ENCODE measurements at regions not wholly inside any gene's neighbourhood (a gene's known extent, or its start where the extent isn't known, plus 50 kb on each side); places are given as distances from the start of the nearest gene placed in this dataset.

GRCh38 chrX:97895751-97896150 is 1012.0 kb downstream of the RPA4 start:
- intact Hi-C loops (cut with micrococcal nuclease; ENCODE audit: unreplicated experiment) = no loop called here
- no TSS peak for BruUV-seq (replicated peaks)
- H3K4me3 ChIP-seq (ENCODE audit: low read depth in 2 of 2, low read length in 2 of 2) = no peak overlapping the region
- no peak overlapping the region for H3K27ac ChIP-seq (ENCODE audit: low read length)
- ChIA-PET POLR2A (no interaction called here), CTCF (no interaction called here)
- DNase-seq (ENCODE audit: low read depth, low spot score) (no peak), ATAC-seq (no peak)
- H3K9me3 ChIP-seq (ENCODE audit: control insufficient read depth, insufficient read depth, low read depth, low read length) = no peaks in the 10 kb centered on the region
- no peaks in the 10 kb centered on the region for H3K4me1 ChIP-seq (ENCODE audit: control insufficient read depth, insufficient read depth, low read length)
- in situ Hi-C loops (cut with HindIII; ENCODE audit: low pct_unique_long_range_greater_than_20kb, low sequenced_read_pairs) = no loop called here
- no peak for TF ChIP-seq REST (IDR thresholded peaks at IDR 0.05; ENCODE audit: insufficient read depth in 1 of 2, low read depth in 2 of 2, low read length in 1 of 2)
- TF ChIP-seq POLR2AphosphoS5 (IDR thresholded peaks at IDR 0.05; ENCODE audit: low read depth, low read length) = no peak
- no peak for TF ChIP-seq TCF7L2 (IDR thresholded peaks at IDR 0.05; ENCODE audit: low read depth, low read length)
- TF ChIP-seq CTCF (IDR thresholded peaks at IDR 0.05) = no peak
- no peak for TF ChIP-seq SIN3A (IDR thresholded peaks at IDR 0.05; ENCODE audit: borderline replicate concordance, insufficient read depth, low read depth, low read length)
- H3K36me3 ChIP-seq (ENCODE audit: control insufficient read depth, insufficient read depth, low read length) = no peaks in the 10 kb centered on the region
- no peaks in the 10 kb centered on the region for H3K27me3 ChIP-seq (ENCODE audit: control insufficient read depth, insufficient read depth, low read length)

GRCh38 chrX:97897998-97898397 is 1014.3 kb downstream of the RPA4 start:
- DNase-seq (ENCODE audit: low read depth, low spot score) (no peak), ATAC-seq (no peak)
- in situ Hi-C loops (cut with HindIII; ENCODE audit: low pct_unique_long_range_greater_than_20kb, low sequenced_read_pairs) = no loop called here
- no peak overlapping the region for H3K27ac ChIP-seq (ENCODE audit: low read length)
- ChIA-PET CTCF (no interaction called here), POLR2A (no interaction called here)
- TF ChIP-seq POLR2AphosphoS5 (IDR thresholded peaks at IDR 0.05; ENCODE audit: low read depth, low read length) (no peak), TCF7L2 (IDR thresholded peaks at IDR 0.05; ENCODE audit: low read depth, low read length) (no peak), SIN3A (IDR thresholded peaks at IDR 0.05; ENCODE audit: borderline replicate concordance, insufficient read depth, low read depth, low read length) (no peak), CTCF (IDR thresholded peaks at IDR 0.05) (no peak), REST (IDR thresholded peaks at IDR 0.05; ENCODE audit: insufficient read depth in 1 of 2, low read depth in 2 of 2, low read length in 1 of 2) (no peak)
- H3K27me3 ChIP-seq (ENCODE audit: control insufficient read depth, insufficient read depth, low read length) = no peaks in the 10 kb centered on the region
- BruUV-seq (replicated peaks) = no TSS peak
- H3K9me3 ChIP-seq (ENCODE audit: control insufficient read depth, insufficient read depth, low read depth, low read length) = no peaks in the 10 kb centered on the region
- H3K4me3 ChIP-seq (ENCODE audit: low read depth in 2 of 2, low read length in 2 of 2) = no peak overlapping the region
- intact Hi-C loops (cut with micrococcal nuclease; ENCODE audit: unreplicated experiment) = no loop called here
- no peaks in the 10 kb centered on the region for H3K36me3 ChIP-seq (ENCODE audit: control insufficient read depth, insufficient read depth, low read length)
- no peaks in the 10 kb centered on the region for H3K4me1 ChIP-seq (ENCODE audit: control insufficient read depth, insufficient read depth, low read length)
